Ectodermal cell (in vitro differentiated cells): ENCODE measurements at regions not wholly inside any gene's neighbourhood (a gene's known extent, or its start where the extent isn't known, plus 50 kb on each side); places are given as distances from the start of the nearest gene placed in this dataset.
"Not testable (repeated sequence)": the region's sequence is repeated elsewhere in the genome, so short reads cannot be mapped to it uniquely, and the experiment has no call there.

Experiments used
- H3K27ac ChIP-seq: 2 replicates; pipeline ENCODE4 v1.7.0; 2013; ENCODE audit warnings: mild to moderate bottlenecking, low read depth, low read length; ENCODE audit not compliant: insufficient read depth, poor library complexity, severe bottlenecking
- H3K27me3 ChIP-seq: 2 replicates; pipeline ENCODE4 v1.7.0; 2013; ENCODE audit warnings: mild to moderate bottlenecking, low read length; ENCODE audit not compliant: insufficient read depth, control insufficient read depth, poor library complexity, severe bottlenecking
- H3K36me3 ChIP-seq: one replicate; pipeline ENCODE4 v1.7.0; 2013; ENCODE audit warnings: low read length; ENCODE audit not compliant: control insufficient read depth, insufficient read depth
- H3K4me1 ChIP-seq: one replicate; pipeline ENCODE4 v1.7.0; 2013; ENCODE audit warnings: low read length; ENCODE audit not compliant: control insufficient read depth, insufficient read depth
- H3K4me3 ChIP-seq: 2 replicates; pipeline ENCODE4 v1.7.0; 2013; ENCODE audit warnings: low read depth, low read length, control low read depth; ENCODE audit not compliant: insufficient read depth
- H3K9me3 ChIP-seq: 2 replicates; pipeline ENCODE4 v1.7.0; 2013; ENCODE audit warnings: mild to moderate bottlenecking, low read length, moderate library complexity; ENCODE audit not compliant: control insufficient read depth
- WGBS, 2 experiments: methylation state at CpG; one replicate each; pipeline ENCODE4 v1.1.7; 2013; ENCODE audit warnings: missing lambda C conversion rate in 2 of 2; 5-methylcytosine and 5-hydroxymethylcytosine counted together

DNA sequence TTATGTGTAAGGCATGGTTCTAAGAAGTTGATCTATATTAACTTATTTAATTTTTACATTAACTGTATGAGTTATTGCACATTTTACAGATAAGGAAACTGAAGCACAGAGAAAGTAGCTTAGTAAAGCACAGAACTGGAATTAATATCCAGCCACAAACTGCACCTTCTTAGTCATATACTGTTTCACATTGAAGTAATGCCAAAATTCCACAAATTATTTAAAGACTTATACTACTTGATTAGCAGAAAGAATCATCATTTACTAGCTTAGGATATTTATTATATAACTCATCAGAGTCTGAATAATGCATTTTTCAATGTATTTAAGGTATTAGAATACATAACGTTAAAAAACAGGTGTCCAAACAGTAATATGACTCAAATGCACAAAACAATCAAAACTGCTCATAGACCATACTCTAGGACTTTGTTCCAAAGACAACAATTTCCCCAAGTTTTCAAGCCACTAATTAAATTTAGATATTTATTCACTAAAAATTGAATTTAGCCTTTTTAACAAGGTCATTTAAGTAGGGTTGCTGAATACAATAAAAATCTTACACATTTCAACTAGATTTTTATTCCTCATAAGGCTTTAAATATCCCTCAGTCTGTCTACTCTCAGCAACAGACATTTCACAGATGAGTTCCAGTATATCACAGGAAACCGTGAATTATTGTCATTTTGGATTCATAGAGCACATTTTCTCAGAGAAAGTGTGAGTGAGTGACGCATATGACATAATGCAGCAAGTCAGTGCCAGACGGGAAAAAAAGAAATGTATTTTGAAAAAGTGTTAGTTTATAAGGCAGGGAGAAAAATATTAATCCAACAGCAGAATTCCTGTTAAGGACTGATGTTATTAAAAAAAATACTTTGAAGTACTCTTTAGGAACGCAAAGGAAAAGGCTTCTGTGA, 782.5 kb downstream of the TMTC2 start:
- Histone ChIP-seq H3K27ac (no peak overlapping the region), H3K27me3 (no peaks in the 10 kb centered on the region), H3K36me3 (no peaks in the 10 kb centered on the region), H3K4me3 (no peak overlapping the region), H3K4me1 (no peaks in the 10 kb centered on the region), H3K9me3 (no peaks in the 10 kb centered on the region)
- WGBS, 2 experiments: 88 to 90% methylated on average over 4 to 5 of the region's 5 CpGs

DNA sequence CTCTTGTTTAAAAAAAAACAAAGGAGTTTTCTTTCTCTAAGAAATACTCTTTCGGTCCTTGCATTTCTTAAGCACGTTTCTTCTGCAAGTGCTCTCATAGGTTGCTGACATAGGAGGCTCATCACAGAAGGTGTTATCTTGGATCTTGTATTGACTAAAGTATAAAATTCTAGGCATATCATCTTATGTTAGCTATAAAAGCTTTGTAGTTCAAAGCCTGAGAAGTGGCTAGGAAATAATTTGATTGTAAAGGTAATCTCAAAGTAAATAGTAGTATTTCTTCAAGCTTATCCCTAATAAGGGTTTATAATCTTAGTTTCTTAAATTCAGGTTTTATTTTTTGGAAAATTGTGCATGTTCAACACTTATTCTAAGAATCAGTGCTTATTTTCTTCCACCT, 778.9 kb downstream of the TMTC2 start:
- Histone ChIP-seq H3K27ac (no peak overlapping the region), H3K36me3 (no peaks in the 10 kb centered on the region), H3K27me3 (no peaks in the 10 kb centered on the region), H3K4me3 (no peak overlapping the region), H3K4me1 (no peaks in the 10 kb centered on the region), H3K9me3 (no peaks in the 10 kb centered on the region)
- 36 to 59% methylated on average over 2 of the region's 2 CpGs for WGBS, 2 experiments

DNA sequence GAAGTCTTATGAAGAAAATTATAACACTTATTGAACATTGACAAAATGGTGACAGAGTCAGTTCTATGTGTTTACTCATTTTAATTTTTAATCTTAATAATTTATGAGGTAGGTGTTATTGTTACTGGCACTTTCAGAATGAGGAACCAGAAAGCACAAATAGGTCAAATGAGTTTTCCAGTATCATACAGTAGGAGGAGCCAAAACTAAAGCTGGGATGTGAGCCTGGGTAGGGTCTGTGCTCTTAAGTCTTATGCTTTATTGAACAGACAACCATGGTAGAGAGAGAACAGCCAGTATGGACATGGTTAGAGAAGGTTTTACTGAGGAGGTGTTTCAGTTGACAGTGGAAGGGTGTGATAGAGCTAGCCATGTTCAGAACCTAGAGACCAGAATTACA, 775.7 kb downstream of the TMTC2 start:
- no peaks in the 10 kb centered on the region for H3K9me3 ChIP-seq
- H3K4me1 ChIP-seq: no peaks in the 10 kb centered on the region
- H3K27ac ChIP-seq: no peak overlapping the region
- H3K27me3 ChIP-seq: no peaks in the 10 kb centered on the region
- H3K36me3 ChIP-seq: no peaks in the 10 kb centered on the region
- no peak overlapping the region for H3K4me3 ChIP-seq

DNA sequence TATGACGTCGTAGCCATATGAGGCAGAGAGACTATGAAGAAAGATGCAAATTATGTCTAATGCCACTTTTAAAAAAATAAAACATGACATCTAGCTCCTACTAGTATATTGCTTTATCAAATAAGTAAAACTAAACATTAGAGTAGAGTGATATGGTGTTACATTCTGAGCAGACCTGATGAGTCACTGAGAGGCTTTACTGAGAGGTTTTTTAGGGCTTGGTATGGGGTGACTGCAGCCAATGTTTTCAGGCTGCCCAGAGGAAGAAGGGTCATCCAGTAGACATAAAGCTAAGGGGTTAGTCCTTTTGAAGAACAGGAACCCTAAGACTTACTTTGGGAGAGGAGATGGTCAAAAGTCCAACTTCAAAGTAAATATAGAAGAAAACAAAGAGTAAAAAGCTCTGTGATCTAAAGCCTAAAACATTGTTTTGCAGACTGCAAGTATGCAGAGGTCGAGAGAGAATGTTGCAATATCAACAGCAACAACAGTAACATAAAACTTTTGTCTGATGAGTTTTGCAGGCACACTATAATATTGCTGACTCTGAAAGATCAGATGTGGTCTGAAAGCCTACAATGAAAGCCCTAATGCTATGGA, 774.7 kb downstream of the TMTC2 start:
- no peak overlapping the region for H3K4me3 ChIP-seq
- H3K9me3 ChIP-seq: no peaks in the 10 kb centered on the region
- H3K4me1 ChIP-seq: no peaks in the 10 kb centered on the region
- H3K27me3 ChIP-seq: no peaks in the 10 kb centered on the region
- no peaks in the 10 kb centered on the region for H3K36me3 ChIP-seq
- H3K27ac ChIP-seq: no peak overlapping the region
- 83 to 93% methylated on average over 1 to 3 of the region's 3 CpGs for WGBS, 2 experiments

DNA sequence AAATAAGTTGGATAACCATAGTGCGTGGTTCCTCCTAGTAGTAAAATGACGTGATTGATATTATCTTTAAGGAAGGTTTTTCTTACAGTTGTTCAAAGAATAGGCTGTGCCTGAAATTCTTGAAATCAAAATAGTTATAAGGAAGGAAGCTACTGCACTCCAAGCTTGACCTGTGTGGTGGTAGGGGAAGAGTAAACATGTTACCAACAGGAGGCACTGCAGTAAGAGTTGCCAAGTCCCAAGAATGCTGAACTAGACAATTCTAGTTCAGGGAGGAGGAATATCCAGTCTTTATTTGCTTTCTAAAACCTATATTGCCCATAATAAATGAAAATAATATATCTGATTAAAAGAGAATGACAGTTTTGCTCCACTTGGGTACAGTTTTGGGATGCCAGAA, 764.5 kb downstream of the TMTC2 start:
- 96 to 98% methylated on average over 2 of the region's 2 CpGs for WGBS, 2 experiments
- Histone ChIP-seq H3K36me3 (no peaks in the 10 kb centered on the region), H3K4me3 (no peak overlapping the region), H3K27ac (no peak overlapping the region), H3K27me3 (no peaks in the 10 kb centered on the region), H3K9me3 (no peaks in the 10 kb centered on the region), H3K4me1 (no peaks in the 10 kb centered on the region)

DNA sequence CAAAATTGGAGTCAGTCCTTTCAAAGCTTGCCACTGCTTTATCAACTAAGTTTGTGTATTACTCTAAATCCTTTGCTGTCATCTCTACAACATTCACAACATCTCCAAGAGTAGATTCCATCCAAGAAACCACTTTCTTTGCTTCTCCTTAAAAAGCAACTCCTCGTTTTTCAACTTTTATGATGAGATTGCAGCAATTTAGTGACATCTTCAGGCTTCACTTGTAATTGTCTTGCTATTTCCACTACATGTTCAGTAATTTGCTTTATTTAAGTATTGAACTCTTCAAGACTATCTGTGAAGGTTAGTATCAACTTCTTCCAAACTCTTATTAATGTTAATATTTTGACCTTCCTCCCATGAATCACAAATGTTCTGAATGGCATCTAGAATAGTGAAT, 747.9 kb downstream of the TMTC2 start:
- H3K9me3 ChIP-seq: no peaks in the 10 kb centered on the region
- no peaks in the 10 kb centered on the region for H3K4me1 ChIP-seq
- WGBS, 2 experiments: 90 to 96% methylated on average over 1 of the region's 1 CpG
- no peak overlapping the region for H3K27ac ChIP-seq
- H3K36me3 ChIP-seq: no peaks in the 10 kb centered on the region
- no peaks in the 10 kb centered on the region for H3K27me3 ChIP-seq
- H3K4me3 ChIP-seq: no peak overlapping the region

DNA sequence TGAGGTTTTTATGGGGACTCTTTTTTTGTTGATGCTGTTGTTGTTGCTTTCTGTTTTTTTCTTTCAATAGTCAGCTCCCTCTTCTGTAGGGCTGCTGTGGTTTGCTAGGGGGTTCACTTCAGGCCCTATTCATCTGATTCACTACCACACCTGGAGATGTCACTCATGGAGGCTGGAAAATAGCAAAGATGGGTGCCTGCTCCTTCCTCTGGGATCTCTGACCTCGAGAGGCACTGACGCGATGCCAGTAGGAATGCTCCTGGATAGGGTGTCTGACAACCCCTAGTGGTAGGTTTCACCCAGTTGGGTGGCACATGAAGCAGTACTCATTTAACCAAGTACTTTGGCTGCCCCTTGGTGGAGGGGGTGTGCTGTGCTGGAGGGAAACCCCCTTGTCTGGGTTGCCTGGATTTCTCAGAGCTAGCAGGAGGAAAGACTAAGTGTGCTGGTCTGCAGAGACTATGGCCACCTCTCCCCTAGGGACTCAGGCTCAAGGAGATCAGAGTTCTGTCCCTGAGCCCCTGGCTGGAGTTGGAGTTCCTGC, 745.5 kb downstream of the TMTC2 start:
- WGBS, 2 experiments: 93 to 95% methylated on average over 3 of the region's 3 CpGs

DNA sequence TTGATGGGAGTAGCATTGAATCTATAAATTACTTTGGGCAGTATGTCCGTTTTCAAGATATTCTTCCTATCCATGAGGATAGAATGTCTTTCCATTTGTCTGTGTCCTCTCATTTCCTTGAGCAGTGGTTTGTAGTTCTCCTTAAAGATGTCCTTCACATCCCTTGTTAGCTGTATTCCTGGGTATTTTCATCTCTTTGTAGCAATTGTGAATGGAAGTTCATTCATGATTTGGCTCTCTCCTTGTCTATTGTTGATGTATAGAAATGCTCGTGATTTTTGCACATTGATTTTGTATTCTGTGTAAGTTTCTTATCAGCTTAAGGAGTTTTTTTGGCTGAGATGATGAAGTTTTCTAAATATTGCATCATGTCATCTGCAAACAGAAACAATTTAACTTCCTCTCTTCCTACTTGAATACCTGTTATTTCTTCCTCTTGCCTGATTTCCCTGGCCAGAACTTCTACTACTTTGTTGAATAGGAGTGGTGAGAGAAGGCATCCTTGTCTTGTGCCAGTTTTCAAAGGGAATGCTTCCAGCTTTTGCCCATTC, 741.0 kb downstream of the TMTC2 start:
- not testable (repeated sequence) for H3K36me3 ChIP-seq, H3K4me1 ChIP-seq, H3K4me3 ChIP-seq, H3K27ac ChIP-seq, H3K27me3 ChIP-seq, H3K9me3 ChIP-seq
- WGBS, 2 experiments: 87 to 93% methylated on average over 2 of the region's 2 CpGs

More for the DNA sequence above, 745.5 kb downstream of the TMTC2 start:
- Histone ChIP-seq H3K36me3 (no peaks in the 10 kb centered on the region), H3K4me3 (no peak overlapping the region), H3K9me3 (no peaks in the 10 kb centered on the region), H3K27me3 (no peaks in the 10 kb centered on the region), H3K27ac (no peak overlapping the region), H3K4me1 (no peaks in the 10 kb centered on the region)

DNA sequence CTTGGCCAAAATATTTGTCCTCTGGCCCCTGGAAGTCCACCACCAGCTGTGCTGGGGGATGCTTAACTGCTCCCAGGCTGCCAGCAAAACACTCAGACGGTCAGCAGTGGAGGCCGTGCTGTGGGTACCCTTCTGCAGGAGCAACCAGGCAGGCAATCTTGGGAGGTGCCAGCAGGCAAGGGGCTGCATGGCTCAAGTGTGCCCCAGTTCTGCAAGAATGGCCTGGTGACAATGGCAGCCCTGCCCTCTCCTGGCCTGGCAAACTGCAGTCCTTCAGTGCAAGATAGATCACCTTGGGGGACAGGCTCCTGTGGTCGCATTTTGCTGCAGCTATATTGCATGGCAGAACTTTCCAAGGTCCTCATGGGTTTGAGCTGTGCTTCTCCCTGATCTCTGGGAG, 728.3 kb downstream of the TMTC2 start:
- Histone ChIP-seq H3K4me3 (no peak overlapping the region), H3K36me3 (no peaks in the 10 kb centered on the region), H3K27me3 (no peaks in the 10 kb centered on the region), H3K4me1 (no peaks in the 10 kb centered on the region), H3K27ac (no peak overlapping the region), H3K9me3 (no peaks in the 10 kb centered on the region)
- 94 to 98% methylated on average over 3 of the region's 3 CpGs for WGBS, 2 experiments

DNA sequence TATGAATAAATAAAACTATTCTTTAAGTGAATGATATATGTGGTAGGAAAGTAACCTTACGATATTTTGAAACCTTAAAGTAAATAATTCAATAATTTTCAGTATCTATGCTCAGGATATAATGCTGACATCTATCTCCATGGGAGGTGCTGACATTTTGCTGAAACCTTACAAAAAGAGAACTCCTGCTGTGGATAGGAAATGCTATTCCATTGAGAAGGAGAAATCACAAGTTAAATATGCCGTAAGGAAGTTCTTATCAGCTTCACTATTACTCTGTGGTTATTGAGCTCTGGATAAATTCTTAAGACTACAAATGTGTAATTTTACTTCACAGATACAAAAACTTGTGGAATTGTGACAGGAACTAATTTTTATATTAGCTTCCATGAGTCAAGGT, 722.1 kb downstream of the TMTC2 start:
- Histone ChIP-seq H3K27ac (no peak overlapping the region), H3K36me3 (no peaks in the 10 kb centered on the region), H3K9me3 (no peaks in the 10 kb centered on the region), H3K27me3 (no peaks in the 10 kb centered on the region), H3K4me1 (no peaks in the 10 kb centered on the region), H3K4me3 (no peak overlapping the region)
- WGBS, 2 experiments: 100% methylated on average over 1 of the region's 2 CpGs; no CpG with 5 or more reads in 1 of the 2 experiments
